GM21723 (cell line): ENCODE measurements at regions not wholly inside any gene's neighbourhood (a gene's known extent, or its start where the extent isn't known, plus 50 kb on each side); places are given as distances from the start of the nearest gene placed in this dataset.
"Not testable (repeated sequence)": the region's sequence is repeated elsewhere in the genome, so short reads cannot be mapped to it uniquely, and the experiment has no call there.

Experiments used
- ATAC-seq: cut with Tn5 transposase; IDR thresholded peaks from one replicate; pipeline ENCODE4 v1.9.1; 2021; ENCODE audit warnings: mild to moderate bottlenecking, moderate library complexity; ENCODE audit not compliant: unreplicated experiment

- no peak for ATAC-seq
Measured at GRCh38 chr1:184858288-184858687, 103.6 kb upstream of the EDEM3 start.

DNA sequence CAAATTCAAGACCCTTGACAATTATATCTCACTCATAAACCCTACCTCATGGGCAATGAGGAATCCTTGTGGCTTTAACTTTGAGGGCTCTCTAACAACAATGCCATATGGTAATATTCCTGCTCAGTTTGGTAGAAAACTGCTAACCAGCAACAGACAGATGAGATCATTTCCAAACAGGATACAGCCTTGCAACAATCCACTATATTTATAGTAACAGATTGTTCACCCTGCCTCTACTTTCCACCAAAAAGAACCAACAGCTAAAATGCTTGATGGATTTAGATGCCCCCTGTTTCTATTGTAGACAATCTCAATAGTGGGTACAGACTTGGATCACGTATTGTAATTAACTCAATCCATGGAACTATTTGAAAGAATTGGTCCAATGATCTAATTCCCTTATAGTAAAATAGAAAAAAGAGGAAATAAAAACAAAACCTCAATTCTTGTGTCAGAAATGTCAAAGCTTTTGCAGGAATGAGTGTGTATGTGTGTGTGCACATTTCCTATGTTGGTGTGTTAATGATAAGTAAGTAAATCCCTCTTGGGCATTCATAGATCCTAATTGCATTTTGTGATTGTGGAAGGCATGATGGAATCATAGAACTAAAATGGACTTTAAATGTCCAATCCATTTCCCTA, 100.0 kb upstream of the EDEM3 start:
- ATAC-seq: no peak

DNA sequence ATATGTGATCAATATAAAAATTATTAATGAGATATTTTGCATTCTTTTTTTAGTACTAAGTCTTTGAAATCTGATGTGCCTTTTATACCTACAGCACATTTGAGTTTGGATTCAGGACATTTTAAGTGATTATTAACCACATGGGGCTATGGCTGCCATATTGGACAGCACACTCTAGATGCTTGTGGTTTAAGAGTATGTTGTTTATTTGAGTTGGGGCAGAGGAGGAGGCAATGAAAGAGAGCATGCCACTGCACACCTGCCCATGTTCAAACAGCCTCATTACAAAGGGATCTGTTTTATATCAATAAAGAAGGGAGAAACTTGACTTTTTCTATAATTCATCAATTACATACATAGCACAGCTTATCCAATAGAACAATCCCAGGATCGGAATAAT, 99.4 kb upstream of the EDEM3 start:
- ATAC-seq: no peak

DNA sequence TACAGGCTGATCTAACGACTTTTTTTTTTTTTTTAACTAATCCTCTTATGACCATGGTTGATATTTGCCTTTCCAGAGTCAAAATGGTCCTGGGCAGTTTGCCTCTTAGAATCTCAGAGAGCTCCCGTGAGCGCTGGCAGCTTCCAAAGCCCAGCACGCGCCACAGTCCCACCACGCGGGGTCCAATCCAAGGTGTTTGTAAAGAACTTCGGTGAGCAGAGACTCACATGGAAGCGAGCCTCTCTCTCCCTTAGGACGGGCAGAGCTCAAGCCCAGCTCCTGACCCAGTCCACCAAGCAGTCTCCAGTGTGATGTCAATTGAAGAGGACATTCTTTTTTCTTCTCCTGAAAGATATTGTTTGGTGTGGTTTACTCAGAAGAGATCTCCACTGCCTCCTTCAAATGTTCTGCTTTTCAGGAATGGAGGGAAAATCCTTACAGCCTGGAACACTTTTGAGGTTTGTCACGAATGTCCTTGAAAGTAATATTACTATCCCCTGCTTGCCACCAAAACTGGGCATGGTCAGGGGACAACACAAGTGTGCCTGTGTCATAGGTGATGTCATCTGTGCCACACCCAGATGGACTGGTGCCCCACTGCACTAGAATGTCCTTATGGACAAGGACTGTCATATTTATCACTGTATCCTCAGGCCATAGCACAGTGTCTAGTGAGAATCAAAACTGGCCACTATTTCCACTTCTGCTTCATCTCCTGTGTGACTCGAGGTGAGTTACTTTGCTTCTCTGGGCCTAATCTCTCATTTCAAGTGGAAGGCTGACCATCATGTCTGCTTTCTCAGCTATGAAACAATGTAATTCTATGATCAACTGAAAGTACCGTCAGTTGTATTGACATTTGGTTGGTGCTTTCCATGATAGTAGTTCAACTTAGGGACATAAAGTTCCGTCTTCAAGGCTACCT, 97.4 kb upstream of the EDEM3 start:
- ATAC-seq: no peak

- ATAC-seq: peak; percentile 99
Measured at GRCh38 chr1:184843732-184844495, 89.3 kb upstream of the EDEM3 start.

DNA sequence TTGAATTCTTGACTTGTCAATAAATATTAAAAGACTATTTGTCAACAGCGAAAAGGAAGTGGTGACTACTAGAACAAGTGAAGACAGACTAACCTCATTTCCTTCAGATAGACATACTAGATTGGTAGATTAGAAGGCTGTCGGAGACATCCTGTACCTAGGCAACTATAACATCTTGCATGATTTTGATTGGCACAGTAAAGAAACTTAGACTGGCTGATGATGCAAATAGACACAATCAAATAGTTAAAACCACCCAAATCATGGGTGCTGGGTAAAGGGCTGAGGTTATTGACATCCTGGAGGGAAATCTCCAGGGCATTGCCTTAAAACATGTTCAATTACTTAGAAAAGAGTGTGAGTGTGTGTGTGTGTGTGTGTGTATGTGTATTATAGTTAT, 85.9 kb upstream of the EDEM3 start:
- ATAC-seq: no peak

- no peak for ATAC-seq
Measured at GRCh38 chr1:184838504-184838951, 83.9 kb upstream of the EDEM3 start.

GRCh38 chr1:184836934-184837895, 82.6 kb upstream of the EDEM3 start:
- no peak for ATAC-seq

GRCh38 chr1:184836141-184836540, 81.5 kb upstream of the EDEM3 start:
- no peak for ATAC-seq

DNA sequence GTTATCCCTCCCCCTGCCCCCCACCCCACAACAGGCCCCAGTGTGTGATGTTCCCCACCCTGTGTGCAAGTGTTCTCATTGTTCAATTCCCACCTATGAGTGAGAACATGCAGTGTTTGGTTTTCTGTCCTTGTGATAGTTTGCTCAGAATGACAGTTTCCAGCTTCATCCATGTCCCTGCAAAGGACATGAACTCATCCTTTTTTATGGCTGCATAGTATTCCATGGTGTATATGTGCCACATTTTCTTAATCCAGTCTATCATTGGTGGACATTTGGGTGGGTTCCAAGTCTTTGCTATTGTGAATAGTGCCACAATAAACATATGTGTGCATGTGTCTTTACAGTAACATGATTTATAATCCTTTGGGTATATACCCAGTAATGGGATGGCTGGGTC, 79.3 kb upstream of the EDEM3 start:
- ATAC-seq: not testable (repeated sequence)

- no peak for ATAC-seq
Measured at GRCh38 chr1:184832517-184832916, 77.9 kb upstream of the EDEM3 start.

DNA sequence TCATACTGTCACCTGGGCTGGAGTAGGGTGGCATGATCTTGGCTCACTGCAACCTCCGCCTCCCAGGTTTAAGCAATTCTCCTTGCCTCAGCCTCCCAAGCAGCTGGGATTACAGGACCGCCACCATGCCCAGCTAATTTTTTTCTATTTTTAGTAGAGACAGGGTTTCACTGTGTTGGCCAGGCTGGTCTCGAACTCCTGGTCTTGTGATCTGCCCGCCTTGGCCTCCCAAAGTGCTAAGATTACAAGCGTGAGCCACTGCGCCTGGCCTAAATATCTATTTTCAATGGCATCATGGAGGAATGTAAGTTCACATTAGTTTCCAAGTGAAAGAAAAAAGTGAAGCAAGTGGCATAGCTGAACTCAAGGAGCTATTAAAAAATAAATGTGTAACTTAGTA, 74.8 kb upstream of the EDEM3 start:
- ATAC-seq: not testable (repeated sequence)

DNA sequence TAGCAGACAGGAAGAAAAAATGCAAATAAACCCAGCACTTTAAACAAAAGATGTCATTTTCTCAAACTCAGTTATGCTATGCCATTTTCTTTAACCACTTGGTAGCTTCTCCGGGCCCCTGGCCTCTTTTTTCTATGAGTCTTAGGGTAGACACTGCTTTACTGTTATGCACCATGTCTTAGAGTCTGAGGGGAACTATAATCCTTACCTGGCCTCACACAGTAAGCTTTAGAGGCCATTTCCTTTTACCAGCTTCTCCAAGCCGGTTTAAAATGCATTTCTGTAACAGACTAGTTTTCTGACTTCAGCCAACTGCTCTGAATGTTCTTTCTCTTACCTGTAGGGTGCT, 73.7 kb upstream of the EDEM3 start:
- ATAC-seq: no peak

DNA sequence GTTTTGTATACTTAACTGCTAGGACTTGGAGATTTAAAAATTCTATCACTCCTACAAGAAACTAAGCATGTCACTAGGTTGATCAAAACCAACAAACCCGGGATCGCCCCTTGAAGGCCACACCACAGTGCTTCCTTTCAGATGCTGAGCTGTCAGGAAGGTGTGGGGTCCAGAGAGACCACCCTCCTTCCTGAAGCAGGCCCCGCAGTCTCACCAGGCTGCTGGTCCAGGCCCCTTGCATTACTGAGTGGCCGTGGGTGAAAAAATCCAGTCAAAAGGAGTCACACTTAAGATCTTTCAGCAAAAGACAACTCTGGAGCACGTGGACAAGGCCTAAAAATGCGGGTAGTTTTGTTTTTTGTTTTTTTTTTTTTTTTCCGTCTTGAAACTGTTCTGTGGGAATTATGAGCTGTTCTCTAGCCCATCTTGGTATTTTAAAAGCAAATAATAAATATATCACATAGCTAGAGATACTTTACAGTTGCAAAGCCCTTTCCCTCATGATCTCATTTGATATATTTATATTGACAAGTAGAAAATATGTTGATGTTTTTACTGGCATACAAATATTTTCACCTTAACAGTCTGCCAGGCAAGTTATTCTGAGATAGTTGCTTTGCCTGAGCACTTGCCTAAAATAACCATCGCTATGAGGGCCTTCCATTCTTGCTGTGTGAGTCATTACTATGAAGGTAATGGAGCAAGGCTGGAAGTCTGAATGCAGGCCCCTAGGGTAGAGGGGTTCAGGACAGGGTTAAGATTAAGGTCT, 73.1 kb upstream of the EDEM3 start:
- no peak for ATAC-seq

GRCh38 chr1:184826001-184826400, 71.3 kb upstream of the EDEM3 start:
- ATAC-seq: peak; percentile 40

DNA sequence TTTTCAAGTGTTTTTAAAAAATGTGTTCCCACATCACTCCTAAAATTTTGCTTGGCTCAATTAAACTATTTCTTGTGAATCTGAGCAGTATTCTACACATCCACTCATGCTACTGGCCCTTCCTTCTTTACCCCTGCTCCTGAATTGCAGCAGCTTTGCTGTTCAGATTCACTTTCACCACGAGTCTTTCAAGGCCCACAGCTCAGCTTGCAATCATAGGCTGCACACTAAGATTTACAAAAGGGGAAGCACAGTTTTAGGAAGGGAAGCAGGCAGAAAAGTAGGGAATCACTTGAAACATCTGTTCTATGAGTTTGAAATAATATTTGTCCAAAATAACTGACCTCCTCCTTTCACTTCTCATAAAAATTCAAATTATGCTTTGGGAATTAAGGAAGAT, 70.9 kb upstream of the EDEM3 start:
- ATAC-seq: peak; percentile 62

DNA sequence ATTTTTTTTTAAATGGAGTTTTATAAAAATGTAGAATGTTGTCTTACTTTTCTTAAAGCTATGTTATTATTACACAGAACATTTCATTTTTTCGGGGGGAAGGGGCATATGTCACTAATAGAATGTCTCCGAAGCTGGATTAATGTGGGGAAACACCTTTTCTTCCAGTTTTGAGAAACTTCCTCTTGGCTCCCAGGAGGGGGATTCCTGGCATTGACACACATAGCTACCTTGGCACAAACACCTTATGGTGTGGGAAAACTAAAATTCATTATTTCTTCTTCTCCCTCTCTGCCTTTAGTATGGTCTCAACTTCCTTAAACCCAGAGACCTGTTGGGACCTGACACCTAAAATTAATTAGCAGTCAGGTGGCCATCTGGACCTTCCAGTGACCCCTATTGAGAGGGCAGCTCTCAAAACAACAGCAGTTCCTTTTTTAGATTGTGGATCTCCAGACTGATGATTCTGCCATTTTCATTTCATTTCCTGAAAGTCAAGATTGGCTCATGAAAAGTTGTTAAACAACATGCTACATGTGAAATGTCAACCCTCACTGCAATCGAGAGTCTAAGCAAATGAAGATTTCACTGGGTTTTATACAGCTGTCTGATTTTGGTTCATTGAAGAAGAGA, 70.1 kb upstream of the EDEM3 start:
- ATAC-seq: no peak

DNA sequence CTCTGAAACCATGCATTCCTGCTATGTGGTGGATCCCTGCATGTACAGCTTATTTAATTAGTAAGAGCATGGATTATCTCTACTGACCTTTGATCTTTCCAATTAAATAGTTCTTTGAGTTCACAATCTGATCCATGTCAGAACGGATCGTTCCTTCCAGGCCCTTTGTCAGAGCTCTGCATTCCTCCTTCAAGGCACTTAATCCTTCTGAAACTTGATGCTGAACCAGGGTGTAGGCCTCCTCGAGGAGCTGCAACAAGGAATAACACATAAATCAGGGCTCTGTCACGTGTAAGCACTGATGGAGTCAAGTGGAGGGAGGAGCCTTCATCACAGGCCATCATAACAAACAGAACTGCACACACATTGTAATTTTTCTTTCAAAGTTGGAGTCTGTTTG, 68.4 kb upstream of the EDEM3 start:
- ATAC-seq: no peak

GRCh38 chr1:184822267-184822666, 67.6 kb upstream of the EDEM3 start:
- ATAC-seq: no peak
